Neural progenitor cell (in vitro differentiated cells): ENCODE measurements at regions not wholly inside any gene's neighbourhood (a gene's known extent, or its start where the extent isn't known, plus 50 kb on each side); places are given as distances from the start of the nearest gene placed in this dataset.

Experiments used
- CTCF ChIP-seq: fragments of 200-600 bp; sonication (generic); IDR thresholded peaks from 2 replicates; pipeline ENCODE4 v1.5.1; 2017; ENCODE audit warnings: antibody characterized with exemption, mild to moderate bottlenecking
- EZH2 ChIP-seq: fragments of 200-600 bp; sonication (generic); IDR thresholded peaks from 2 replicates; pipeline ENCODE4 v1.6.1; 2017; ENCODE audit warnings: antibody characterized with exemption, mild to moderate bottlenecking, moderate library complexity

DNA sequence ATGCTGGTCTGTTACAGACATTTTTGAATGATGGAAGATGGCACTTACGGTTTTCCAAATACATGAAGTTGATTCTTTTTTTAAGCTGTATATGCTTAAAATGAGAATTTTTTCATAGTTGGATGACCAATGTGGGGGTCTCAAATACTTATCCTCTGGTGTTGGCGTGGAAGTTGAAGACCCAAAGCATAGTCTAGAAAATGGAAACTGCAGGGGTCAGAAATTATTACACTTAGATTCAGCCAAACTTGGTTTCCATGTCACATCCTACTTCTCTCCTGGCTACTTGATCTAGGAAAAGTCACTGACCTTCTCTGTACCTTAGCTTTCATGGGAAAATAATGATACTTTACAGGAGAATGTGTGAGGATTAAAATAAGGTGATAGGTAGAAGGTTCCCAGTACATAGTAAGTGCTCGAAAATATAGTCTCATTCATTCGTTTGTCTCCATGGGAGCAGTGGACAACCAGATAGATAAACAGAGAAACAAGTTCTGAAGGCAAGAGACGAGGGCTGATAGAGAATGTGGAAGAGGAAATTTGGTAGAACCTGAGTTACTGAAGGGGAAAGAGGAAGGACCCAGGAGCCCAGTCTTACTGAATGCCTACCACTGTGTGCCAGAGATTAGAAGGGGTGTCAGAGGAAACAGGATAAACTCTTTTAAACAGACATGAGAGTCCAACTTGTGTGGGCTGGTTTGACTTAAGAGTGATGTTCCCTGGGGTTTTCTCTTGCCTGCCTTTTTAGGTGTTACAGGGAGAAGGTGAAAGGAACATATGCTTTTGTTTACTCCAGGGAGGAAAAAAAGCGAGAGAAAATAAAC is 560.3 kb upstream of the KLF4 start:
- TF ChIP-seq EZH2: no peak
- TF ChIP-seq CTCF: no peak
